GM21825 (cell line): ENCODE measurements at regions not wholly inside any gene's neighbourhood (a gene's known extent, or its start where the extent isn't known, plus 50 kb on each side); places are given as distances from the start of the nearest gene placed in this dataset.

Source experiments
- ATAC-seq: cut with Tn5 transposase; IDR thresholded peaks from one replicate; pipeline ENCODE4 v1.9.1; 2021; ENCODE audit warnings: mild to moderate bottlenecking, moderate library complexity; ENCODE audit not compliant: unreplicated experiment

GRCh38 chr7:124364283-124364682, 331.4 kb upstream of the TMEM229A start:
- no peak for ATAC-seq

DNA sequence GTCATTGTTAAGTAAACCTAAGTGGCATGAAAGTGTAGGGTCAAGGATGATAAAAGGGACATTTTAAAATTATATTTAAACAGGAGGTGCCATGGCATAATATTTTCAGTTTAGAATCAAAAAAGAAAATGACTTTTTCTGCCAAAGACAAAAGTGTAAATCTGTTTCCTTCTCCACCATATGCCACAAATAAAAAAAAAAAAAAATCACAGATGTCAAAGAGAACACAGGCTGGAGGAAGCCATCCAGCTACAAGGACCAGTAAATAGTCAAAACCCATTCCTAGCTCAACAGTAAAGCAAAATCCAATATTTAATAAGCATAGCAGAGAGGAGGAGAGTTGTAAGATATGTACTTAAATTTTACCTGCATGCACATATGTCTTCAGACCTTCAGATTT, 321.3 kb upstream of the TMEM229A start:
- no peak for ATAC-seq

DNA sequence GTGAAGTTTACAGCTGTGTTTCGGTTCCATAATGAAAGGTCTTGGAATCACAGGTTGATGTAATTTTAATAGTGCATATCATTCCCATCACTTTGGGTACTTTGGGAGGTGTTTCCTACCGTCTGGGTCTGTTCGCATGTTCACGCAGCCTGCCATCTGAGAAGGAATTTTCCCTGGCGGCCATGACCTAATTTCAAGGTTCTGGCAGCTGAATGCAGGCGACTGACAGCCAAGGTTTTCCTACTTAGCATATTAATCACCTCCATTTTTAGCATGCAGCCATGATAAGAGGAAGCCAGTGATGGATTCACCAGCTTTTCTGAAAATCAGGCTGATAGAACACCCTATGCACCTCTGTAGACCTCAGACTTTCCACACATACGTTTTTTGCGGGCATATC, 319.1 kb upstream of the TMEM229A start:
- no peak for ATAC-seq

DNA sequence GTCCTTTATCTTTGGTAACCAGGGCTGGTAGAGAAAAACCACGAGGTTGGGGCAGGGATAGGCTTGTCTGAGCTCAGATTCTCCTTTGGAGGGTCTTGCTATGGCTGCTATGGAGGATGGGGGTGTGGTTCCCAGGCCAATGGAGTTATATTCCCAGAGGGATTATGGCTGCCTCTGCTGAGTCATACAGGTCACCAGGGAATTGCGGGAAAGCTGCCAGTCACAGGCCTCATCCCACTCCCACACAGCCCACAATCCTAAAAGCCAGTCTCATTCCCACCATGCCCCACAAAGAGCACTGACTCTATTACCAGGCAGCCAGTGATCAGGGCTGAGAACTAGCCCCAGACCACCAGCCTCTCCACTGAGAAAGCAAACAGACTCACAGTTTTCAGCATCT, 316.6 kb upstream of the TMEM229A start:
- no peak for ATAC-seq

DNA sequence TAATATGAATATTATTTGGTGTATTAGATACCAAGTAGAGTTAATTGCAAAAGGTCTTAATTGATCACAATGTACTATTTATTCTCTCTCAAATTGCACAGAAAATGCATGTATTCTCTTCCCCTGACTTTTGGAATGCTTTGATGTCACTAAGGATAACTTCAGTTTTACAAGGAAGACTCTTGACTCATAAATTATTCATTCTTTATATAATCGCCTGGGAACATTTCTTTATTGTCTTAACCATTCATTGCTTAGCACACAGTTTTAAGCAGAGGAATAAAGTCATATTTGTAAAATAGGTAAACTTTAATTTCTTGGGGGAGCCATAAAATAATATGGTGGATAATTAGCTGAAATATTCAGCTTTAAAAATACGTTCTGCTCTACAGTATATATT, 306.0 kb upstream of the TMEM229A start:
- no peak for ATAC-seq

DNA sequence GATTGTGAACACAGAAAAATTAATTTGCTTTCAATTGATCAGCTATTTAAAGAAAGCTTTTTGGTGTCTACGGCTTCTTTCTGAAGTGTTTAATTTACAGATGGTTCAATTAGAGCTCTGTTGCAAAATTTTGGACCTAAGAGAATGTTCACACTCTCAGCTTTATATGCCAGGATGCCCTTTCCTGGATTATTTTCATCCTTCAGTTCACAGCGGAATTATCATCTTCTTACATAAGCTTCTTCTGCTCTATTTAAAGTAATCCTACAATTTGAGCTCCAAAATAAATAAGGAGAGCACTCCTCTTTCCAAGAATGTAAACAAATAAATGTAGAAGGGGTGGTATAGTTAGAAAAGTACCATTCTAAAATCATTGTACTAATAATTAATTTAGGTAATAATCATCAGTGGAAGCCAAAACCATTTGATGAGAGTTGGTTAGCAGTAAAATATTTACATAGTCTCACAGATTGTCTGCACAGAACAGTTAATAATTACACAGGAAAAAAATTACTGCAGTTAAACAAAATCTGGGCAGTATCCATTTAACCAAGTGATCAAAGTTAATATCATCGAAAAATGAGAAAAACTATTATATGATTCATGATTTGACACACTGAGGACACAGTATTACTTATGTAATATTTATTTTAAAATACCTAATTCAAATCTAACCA, 298.0 kb upstream of the TMEM229A start:
- ATAC-seq = no peak

- no peak for ATAC-seq
Observed at GRCh38 chr7:124328774-124329173, 295.9 kb upstream of the TMEM229A start.

- no peak for ATAC-seq
Observed at GRCh38 chr7:124324262-124324661, 291.4 kb upstream of the TMEM229A start.

- ATAC-seq = no peak
Observed at GRCh38 chr7:124323597-124323996, 290.7 kb upstream of the TMEM229A start.

DNA sequence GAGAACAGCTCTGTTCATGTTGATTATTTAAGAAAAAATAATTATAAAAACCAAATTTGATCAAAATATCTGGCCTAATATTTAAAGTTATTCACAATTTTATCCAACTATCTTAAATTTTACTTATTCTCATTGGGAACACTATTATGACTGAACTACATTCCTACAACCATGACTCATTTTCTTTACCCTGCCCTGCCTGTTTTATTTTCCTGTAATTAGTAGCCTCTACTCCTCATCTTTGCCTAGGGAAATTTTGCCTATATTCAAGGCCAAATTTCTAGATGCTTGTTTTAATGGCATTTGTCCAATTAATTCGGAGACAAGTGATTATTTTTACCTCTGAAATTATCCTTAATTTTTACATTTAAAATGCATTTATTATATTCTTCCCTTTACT, 289.7 kb upstream of the TMEM229A start:
- no peak for ATAC-seq

GRCh38 chr7:124318721-124319450, 286.0 kb upstream of the TMEM229A start:
- ATAC-seq = no peak

- ATAC-seq = no peak
Observed at GRCh38 chr7:124310934-124311390, 278.1 kb upstream of the TMEM229A start.

GRCh38 chr7:124308384-124308783, 275.5 kb upstream of the TMEM229A start:
- no peak for ATAC-seq

- no peak for ATAC-seq
Observed at GRCh38 chr7:124295289-124295688, 262.4 kb upstream of the TMEM229A start.

GRCh38 chr7:124284937-124285336, 252.1 kb upstream of the TMEM229A start:
- ATAC-seq = no peak

DNA sequence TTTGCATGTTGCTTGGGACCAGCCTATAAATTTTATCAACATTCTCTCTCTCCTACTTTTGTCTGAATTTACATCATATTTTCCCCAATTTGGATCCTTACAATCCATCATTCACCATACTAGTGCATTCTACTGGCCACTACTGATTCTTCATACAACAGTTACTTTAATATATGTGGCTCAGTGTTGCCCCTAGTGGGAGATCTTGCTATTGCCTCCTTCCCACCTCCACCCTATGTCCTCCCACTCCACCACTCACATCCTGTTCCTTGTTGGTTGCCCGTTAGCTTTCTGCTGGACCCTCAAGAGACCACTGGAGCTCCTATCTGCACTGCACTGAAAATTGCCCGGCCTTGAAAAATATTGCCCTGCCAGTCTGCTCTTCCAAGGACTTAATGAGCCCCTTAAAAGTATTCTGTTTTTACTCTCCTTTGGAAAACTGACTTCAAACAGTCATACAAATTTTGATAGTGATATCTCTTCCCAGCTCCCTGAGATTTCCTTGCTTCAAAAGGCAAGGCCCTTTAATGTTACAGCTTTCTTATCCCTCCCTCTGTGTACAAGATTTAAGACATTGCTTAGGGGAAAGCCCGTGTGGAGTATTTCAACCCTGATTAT, 243.2 kb upstream of the TMEM229A start:
- ATAC-seq = peak; percentile 97

- ATAC-seq = no peak
Observed at GRCh38 chr7:124275411-124275810, 242.5 kb upstream of the TMEM229A start.

DNA sequence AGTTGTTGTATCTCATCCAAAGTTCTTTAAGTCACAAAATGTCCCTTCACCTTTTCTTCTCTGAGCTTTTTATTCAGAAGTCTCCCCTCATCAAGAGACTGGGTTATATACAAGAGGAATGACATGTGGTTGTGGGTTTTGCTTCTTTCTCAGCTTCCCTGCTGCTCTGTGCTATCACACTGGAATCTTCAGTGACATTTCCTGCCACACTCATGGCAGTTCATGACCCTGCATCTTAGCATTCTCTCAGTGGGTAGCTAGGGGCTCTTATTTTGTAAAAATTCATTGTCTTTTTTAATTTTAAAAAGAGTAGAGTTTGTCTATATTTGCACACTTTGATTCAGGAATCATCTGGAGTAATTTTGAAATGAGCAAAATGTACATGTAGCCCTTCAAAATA, 236.9 kb upstream of the TMEM229A start:
- ATAC-seq = no peak

DNA sequence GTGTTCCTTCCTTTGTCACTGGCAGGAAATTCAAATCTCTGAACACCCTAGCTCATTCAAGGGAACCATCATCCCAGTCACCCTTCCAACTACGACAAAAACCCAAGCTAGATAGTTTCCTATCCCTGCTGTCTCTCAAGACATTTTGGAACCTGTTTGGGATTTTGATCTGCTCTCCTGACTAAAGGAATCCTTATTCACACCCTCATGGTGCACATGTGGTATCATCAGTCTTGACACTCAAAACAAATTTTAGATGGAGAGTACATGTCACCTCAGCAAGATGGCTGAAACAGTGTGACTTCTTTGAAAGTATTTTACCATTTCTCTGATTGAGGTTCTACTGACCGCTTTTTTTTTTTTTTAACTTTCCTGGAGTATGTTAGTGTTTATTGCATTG, 234.3 kb upstream of the TMEM229A start:
- ATAC-seq = no peak

DNA sequence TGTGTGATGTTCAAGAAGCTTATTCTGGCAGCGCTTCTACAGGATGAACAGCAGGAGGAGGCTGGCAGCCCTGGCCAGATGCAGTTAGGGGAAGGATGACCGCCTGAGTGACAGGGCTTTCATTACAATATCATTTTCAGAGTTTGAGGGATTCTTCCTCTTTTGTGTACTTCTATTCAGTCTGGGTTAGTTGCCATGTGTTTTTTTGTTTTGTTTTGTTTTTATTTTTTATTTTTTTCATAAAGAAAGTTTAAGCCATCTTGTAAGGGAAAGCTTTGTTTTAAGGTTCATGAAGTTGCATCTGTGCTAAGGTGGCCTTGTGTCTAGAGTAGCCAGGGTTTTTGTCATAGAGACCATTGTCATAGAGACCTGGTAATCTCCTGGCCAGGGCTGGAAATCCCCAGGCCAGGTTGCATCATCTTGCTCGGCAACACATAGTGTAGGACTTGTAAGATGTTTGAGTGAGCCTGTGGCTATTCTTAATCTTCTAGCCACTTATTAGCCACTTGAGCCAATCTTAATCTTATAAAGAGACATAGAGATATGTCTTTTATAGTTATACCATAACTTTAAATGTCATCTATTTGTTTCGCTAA, 230.5 kb upstream of the TMEM229A start:
- peak; percentile 90 for ATAC-seq

DNA sequence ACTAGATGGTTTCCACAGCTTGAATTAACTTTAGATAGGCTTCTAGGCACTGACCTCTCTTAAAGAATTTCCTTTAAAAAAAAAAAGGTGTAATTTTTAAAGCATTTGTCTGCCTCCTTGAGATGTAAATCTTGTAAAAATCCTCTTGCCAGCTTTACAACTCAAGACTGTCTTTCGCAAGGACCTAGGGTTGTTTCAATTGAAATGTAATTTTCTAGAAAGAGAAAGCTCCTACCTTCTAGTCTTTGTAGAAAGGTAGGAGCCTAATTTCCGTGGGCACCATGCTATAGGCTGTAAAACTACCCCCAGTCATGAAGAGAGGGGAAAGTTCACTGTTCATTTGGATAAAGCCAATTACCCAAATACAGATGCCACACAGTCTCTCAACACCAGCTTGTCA, 228.8 kb upstream of the TMEM229A start:
- ATAC-seq = no peak
